HG02970 (cell line): ENCODE measurements at regions not wholly inside any gene's neighbourhood (a gene's known extent, or its start where the extent isn't known, plus 50 kb on each side); places are given as distances from the start of the nearest gene placed in this dataset.

Experiments used
- ATAC-seq: cut with Tn5 transposase; IDR thresholded peaks from one replicate; pipeline ENCODE4 v1.9.1; 2021; ENCODE audit warnings: mild to moderate bottlenecking, moderate library complexity, moderate number of reproducible peaks; ENCODE audit not compliant: unreplicated experiment, low FRiP score

DNA sequence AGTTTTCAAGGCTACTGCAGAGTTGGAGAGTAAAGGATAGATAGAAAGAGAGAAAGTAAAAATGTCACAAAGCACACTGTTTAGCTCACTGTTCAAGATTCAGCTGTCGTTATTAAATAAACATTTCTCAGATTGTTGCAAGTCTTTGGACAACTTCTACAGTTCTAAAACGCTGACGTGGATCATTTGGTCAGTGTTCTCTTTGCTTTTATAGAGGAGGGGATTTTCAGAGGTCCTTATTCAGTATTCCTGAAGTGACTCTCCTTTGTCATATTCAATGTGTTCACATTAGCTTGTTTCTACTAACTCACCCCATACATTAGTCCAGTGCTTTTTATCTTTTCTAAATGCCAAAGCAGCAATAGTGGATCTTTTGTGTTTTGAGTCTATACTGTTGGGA lies 154.7 kb upstream of the ARGLU1 start:
- no peak for ATAC-seq

GRCh38 chr13:106721599-106721998 lies 153.7 kb upstream of the ARGLU1 start:
- no peak for ATAC-seq

GRCh38 chr13:106714271-106714982 lies 146.5 kb upstream of the ARGLU1 start:
- no peak for ATAC-seq

DNA sequence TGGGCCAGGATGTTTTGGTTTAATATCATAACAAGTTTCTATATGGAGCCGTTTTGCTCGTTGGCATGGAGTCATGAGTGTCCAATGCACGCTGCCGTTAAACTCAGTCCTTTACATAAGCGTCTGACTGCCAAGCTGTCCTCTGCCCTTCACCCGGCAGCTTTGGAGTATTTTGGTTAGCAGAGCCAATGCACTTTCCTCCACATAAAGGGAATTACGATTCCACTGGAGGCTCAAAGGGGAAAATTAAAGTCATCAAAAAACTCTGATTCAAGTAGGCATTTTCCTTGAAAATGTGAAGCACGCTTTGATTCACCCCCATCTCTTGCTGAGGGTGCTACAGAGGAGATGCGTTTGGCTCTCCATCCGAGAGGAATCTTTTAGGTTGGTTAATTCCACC lies 144.4 kb upstream of the ARGLU1 start:
- ATAC-seq, result no peak

DNA sequence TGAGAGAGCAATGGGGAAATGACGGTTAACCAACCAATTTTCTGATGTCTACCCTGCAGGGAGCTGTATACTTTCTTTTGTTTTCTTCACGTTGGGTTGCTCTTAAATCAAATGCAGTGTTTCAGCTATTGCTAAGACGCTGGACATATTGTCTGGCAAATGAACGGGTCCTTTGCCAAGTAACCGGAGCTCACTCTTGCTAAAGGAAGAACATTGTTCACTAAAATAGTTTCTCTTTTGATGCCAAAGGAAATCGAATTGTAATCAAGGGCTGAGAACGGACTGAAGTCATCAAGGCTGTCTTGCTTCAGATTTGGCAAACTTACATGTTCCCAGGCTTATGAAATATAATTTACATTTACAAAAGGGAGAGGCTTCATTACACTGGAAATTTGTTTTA lies 142.3 kb upstream of the ARGLU1 start:
- no peak for ATAC-seq

- ATAC-seq, result no peak
Measured at GRCh38 chr13:106709522-106709921, 141.6 kb upstream of the ARGLU1 start.

DNA sequence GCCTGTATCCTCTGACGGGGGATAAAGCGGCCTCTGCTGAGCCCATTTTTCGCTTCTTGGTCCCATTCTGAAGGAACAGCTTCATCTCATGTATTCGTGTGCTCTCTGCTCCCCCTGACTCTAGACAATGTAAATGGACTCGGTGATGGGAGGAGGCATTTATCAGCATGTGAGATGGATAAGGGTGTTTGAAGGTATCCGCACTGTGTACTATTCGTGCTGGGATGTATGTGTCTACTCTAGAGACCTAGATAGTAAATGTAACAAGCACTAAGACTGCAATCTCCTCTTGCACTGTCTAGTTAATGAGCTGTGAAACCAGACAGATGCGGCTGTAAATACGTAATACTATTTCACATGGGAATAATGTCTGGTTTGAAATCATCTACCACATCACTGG lies 134.6 kb upstream of the ARGLU1 start:
- ATAC-seq, result no peak

- ATAC-seq, result no peak
Measured at GRCh38 chr13:106701771-106702341, 133.9 kb upstream of the ARGLU1 start.

- no peak for ATAC-seq
Measured at GRCh38 chr13:106700439-106700838, 132.5 kb upstream of the ARGLU1 start.

DNA sequence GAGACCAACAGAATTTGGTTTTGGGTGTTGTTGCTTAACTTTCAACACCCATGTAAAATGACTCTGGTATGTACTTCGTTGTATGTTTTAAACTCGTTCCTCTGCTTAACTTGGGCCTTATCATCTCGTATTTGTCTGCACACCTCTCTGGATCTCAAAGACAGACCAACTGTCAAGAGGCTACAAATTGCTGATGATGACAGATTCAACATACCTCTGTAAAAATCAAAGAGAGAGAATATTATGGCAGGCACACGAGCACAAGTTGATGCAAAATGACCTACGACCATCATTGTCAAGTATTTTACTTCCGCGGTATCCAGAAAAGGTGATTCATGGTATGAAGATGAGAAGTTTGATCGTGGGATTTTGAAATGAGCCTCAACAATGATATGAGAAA lies 132.1 kb upstream of the ARGLU1 start:
- ATAC-seq, result no peak

DNA sequence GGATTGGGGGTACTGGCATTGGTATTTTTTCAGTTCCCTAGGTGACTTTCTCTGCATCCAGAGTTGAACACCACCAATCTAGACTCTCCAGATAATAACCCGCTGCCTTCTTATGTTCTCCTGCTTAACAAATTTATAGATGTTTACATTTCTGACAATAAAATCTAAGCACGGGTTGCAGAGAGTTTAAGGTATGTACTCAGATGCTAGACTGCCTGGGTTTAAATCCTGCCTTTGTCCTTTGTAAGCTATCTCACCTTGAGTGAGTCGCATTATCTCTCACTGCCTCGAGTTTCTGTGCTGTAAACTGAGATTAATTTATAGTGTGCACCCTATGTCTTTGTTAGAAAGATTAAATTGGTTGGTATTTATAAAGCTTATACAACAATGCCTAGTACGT lies 131.4 kb upstream of the ARGLU1 start:
- no peak for ATAC-seq

DNA sequence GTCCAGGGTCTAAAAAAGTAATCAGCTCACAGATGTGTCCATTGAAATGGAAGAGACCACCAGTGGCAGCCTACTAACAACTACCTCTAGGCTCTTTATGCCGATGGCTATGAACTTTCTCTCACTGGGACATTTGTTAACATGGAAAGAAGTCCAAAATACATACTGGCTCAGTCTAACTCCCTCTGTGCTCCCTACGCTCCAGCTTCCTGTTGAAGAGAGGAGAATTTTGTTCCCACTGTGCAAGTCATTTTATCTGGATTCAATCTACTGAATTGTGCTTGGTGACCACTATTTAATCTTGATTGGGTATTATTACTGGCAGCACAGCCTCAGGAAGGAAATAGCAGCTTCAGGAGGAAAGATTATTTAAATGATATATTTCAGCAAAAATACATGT lies 128.8 kb upstream of the ARGLU1 start:
- no peak for ATAC-seq

DNA sequence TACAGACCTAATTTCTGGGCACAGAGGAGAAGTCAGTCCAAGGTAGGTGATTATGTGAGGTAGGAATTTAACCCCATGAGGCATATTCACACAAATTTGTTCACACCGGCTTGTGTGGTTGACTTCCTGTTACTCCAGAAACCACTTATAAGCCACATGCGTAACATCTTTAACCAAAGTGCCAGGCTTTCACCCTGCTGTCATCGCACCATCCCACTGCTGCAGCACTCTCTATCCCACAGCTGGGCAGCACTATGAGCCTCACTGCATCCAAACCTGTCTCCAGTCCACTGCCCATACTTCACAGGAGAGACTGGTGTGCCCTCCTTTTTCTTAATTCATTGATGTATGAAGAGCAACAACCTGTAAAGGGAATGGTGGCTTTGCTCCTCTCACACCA lies 128.2 kb upstream of the ARGLU1 start:
- ATAC-seq, result no peak

GRCh38 chr13:106695139-106695538 lies 127.2 kb upstream of the ARGLU1 start:
- no peak for ATAC-seq

DNA sequence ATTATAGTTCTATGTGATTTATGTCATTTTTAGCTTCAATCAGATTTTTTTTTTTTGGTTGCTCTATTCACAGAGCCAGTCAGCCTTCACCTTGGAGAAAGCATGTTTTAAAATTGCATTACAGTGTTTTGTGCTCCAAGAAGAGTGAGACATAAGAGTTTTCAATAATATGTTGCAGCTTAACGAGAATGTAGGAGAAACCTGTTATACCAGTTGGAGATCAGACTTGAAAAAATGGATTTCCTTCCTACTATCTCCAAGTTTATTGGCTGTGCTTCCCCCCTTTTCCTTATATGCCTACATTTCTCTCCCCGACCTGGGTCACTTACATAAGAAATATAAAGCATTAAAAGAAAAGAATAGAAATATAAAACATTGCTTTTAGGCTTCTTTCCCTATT lies 123.9 kb upstream of the ARGLU1 start:
- ATAC-seq, result no peak

DNA sequence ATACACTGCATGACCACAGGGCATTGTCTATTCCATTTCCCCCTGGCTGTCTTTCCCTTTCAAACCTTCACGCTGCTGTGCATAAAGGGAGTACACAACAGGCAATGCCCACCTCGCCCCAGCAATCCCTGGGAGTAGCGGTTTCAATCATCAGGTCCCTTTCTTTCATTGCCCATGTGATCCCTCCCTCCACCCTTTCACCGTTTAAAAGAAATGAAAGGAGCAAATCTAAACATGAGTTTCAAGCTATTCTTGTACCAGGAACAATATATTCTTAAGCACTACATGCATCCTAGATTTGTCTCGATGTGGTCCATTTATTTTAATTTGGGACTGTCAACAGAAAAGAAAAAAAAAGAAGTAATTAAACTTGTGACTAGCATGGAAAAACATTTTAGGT lies 123.4 kb upstream of the ARGLU1 start:
- ATAC-seq, result no peak

DNA sequence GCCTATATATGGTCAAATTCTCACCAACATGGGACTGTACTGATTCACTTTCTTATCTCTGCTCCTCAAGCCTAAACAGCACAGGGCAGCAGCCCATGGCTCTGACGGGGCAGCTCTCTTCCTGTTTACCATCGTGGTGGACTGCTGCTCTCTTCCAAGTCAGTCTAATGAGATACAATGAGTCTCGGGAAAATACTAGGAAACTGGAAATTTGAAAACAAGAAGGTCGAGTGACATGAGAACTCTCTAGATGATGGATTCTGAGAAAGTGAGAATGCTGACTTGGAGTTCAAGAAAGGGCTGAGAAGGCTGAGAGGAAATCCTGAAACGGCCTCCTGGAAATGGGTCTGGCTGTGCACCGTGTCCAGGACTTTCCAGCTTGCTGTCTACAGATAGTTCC lies 122.8 kb upstream of the ARGLU1 start:
- no peak for ATAC-seq

- no peak for ATAC-seq
Measured at GRCh38 chr13:106689906-106690305, 122.0 kb upstream of the ARGLU1 start.

GRCh38 chr13:106688940-106689339 lies 121.0 kb upstream of the ARGLU1 start:
- no peak for ATAC-seq

DNA sequence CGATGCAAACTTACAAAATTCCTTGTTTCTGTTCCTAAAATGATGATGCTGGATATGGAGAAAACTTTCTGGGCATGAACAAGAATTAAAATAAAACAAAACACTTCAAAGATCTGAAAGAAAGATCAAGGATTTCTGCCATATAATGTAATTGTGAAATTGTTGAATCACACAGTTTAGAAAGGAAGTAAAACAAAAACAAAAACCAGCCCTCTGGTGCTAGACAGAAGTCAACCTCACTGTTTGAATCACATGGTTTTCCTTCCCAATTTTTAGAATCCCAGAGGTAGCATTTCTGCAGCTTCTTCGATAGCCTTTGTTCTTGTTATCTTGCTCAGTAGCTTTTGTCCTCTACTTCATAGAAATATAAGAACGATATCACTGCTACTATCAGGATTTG lies 118.2 kb upstream of the ARGLU1 start:
- ATAC-seq, result no peak

DNA sequence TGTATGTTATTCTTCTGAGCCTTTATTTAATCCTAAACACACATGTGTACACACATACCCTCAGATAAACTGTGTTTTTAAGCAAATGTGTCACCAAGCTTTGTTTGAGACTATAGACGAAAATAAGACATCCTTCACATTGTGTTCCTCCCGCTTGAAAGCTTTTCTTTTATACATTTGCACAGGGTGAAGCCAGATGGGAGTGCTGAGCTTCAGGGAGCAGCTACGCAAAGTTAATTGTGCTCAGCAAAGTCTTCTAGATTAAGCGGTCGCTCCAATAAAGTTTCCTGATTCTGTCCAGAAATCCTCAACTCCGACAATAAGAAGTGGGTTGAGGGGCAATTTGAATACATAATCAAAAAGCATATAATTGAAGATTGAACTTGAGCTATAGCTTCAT lies 117.2 kb upstream of the ARGLU1 start:
- ATAC-seq, result no peak

- no peak for ATAC-seq
Measured at GRCh38 chr13:106683918-106684317, 116.0 kb upstream of the ARGLU1 start.

DNA sequence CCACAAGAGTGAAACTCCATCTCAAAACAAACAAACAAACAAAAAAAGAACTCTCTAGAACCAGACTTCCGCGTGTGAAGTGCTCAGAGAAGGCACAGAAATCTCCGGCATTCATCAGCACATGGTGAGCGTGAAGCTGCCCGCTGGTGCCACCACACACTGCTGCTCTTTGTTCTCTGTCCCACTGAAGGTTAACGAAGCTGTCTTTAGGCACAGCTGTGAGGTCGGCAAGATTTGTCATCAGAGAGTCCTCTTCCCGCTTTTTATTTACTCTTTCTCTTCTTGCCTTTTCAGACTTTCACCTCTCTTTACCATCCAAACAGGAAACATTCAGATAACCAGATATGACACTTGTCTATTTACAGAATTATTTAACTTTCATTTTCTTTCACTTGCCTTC lies 115.2 kb upstream of the ARGLU1 start:
- no peak for ATAC-seq
